ENCODE measurements at regions not wholly inside any gene's neighbourhood (a gene's known extent, or its start where the extent isn't known, plus 50 kb on each side); places are given as distances from the start of the nearest gene placed in this dataset.

GRCh38 chr6:134632024-134632423 is 314.1 kb upstream of the SGK1 start:
- peak; percentile 44 for ATAC-seq

- ATAC-seq, result no peak
These were observed 313.5 kb upstream of the SGK1 start for GRCh38 chr6:134631398-134631924.

- no peak for ATAC-seq
These were observed 312.7 kb upstream of the SGK1 start for GRCh38 chr6:134630508-134631121.

GRCh38 chr6:134628154-134628553 is 310.2 kb upstream of the SGK1 start:
- peak; percentile 40 for ATAC-seq

- no peak for ATAC-seq
These were observed 309.8 kb upstream of the SGK1 start for GRCh38 chr6:134627707-134628106.

- ATAC-seq, result no peak
These were observed 308.7 kb upstream of the SGK1 start for GRCh38 chr6:134626589-134626988.

- peak; percentile 50 for ATAC-seq
These were observed 308.2 kb upstream of the SGK1 start for GRCh38 chr6:134626086-134626485.

- ATAC-seq, result no peak
These were observed 306.9 kb upstream of the SGK1 start for GRCh38 chr6:134624781-134625180.

- ATAC-seq, result no peak
These were observed 305.5 kb upstream of the SGK1 start for GRCh38 chr6:134623401-134623800.

- no peak for ATAC-seq
These were observed 304.7 kb upstream of the SGK1 start for GRCh38 chr6:134622382-134623173.

GRCh38 chr6:134621858-134622257 is 303.9 kb upstream of the SGK1 start:
- ATAC-seq, result peak; percentile 96

GRCh38 chr6:134619789-134620188 is 301.9 kb upstream of the SGK1 start:
- peak; percentile 43 for ATAC-seq

GRCh38 chr6:134619077-134619476 is 301.2 kb upstream of the SGK1 start:
- ATAC-seq, result no peak

- ATAC-seq, result peak; percentile 48
These were observed 296.9 kb upstream of the SGK1 start for GRCh38 chr6:134614606-134615485.

- ATAC-seq, result peak; percentile 83
These were observed 294.2 kb upstream of the SGK1 start for GRCh38 chr6:134612128-134612527.

GRCh38 chr6:134610411-134610810 is 292.5 kb upstream of the SGK1 start:
- no peak for ATAC-seq

GRCh38 chr6:134609716-134610261 is 291.9 kb upstream of the SGK1 start:
- ATAC-seq, result no peak

- no peak for ATAC-seq
These were observed 289.5 kb upstream of the SGK1 start for GRCh38 chr6:134607411-134607810.

- ATAC-seq, result no peak
These were observed 287.1 kb upstream of the SGK1 start for GRCh38 chr6:134605034-134605433.

GRCh38 chr6:134604014-134604676 is 286.2 kb upstream of the SGK1 start:
- no peak for ATAC-seq

GRCh38 chr6:134603561-134603960 is 285.6 kb upstream of the SGK1 start:
- no peak for ATAC-seq

GRCh38 chr6:134602123-134602522 is 284.2 kb upstream of the SGK1 start:
- no peak for ATAC-seq

All from esophagus mucosa (tissue), 1 donor.